HG03432 (cell line): ENCODE measurements at regions not wholly inside any gene's neighbourhood (a gene's known extent, or its start where the extent isn't known, plus 50 kb on each side); places are given as distances from the start of the nearest gene placed in this dataset.
"Not testable (repeated sequence)": the region's sequence is repeated elsewhere in the genome, so short reads cannot be mapped to it uniquely, and the experiment has no call there.

ENCODE experiments used
- ATAC-seq: cut with Tn5 transposase; IDR thresholded peaks from one replicate; pipeline ENCODE4 v1.9.1; 2021; ENCODE audit warnings: mild to moderate bottlenecking, moderate library complexity; ENCODE audit not compliant: unreplicated experiment

DNA sequence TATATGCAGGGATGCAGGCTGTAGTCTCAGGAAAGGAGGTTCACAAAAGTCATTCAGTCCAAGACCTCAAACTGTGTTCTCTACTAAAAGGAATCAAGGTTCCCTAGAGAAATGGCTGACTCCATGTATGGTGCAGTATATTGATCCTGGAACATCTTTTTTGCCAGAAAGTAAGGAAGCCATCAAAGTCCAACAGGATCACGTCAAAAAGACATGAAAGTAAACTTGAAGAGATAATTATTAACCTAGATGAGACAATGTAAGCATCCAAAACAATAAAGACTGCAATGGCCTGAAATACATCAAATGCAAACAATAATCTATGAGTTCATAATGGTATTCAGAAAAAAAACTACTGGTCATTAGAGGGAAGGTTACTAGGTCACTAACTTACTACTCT is 115.6 kb upstream of the FABP2 start:
- ATAC-seq = not testable (repeated sequence)

GRCh38 chr4:119408561-119409224 is 86.8 kb upstream of the FABP2 start:
- ATAC-seq = not testable (repeated sequence)

DNA sequence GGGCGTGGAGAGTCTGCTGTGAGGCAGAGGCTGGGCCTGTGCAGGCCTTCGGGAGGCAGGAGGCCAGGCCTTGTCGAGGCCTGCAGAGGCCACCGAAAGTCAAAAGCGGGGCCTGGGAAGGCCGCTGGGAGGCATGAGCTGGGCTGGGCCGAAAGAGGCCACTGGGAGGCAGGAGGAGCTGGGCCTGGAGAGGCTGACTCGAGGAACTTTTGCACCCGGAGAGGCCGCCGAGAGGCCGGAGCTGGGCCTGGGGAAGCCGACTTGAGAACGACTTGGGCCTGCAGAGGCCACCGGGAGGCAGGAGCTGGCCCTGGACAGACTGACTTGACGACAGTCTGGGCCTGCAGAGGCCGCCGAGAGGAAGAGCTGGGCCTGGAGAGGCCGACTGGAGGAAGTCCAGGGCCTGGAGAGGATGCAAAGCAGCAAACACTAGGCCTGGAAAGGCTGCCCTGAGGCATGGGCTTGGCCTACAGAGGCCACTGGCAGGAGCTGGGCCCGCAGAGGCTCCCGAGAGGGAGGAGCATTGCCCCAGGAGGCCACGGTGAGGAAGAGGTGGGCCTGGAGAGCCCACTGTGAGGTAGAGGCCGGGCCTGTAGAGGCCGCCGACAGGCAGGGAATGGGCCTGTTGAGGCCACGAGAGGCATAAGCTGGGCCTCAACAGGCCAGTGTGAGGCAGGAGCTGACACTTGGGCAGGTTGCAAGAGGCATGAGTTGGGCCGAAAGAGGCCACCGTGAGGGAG is 85.0 kb upstream of the FABP2 start:
- ATAC-seq = not testable (repeated sequence)

GRCh38 chr4:119406041-119406440 is 84.1 kb upstream of the FABP2 start:
- not testable (repeated sequence) for ATAC-seq

GRCh38 chr4:119402322-119403308 is 80.7 kb upstream of the FABP2 start:
- ATAC-seq = peak; percentile 90

- ATAC-seq = not testable (repeated sequence)
Measured at GRCh38 chr4:119395701-119396100, 73.8 kb upstream of the FABP2 start.

GRCh38 chr4:119394826-119395225 is 72.9 kb upstream of the FABP2 start:
- ATAC-seq = no peak

DNA sequence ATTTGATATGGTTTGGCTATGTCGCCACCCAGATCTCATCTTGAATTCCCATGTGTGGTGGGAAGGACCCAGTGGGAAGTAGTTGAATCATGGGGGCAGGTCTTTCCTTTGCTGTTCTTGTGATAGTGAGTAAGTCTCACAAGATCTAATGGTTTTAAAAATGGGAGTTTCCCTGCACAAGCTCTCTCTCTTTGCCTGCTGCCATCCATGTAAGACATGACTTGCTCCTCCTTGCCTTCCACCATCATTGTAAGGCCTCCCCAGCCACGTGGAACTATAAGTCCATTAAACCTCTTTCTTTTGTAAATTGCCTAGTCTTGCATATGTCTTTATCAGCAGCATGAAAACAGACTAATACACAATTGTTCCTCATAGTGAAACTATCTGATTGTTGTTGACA is 66.9 kb upstream of the FABP2 start:
- ATAC-seq = not testable (repeated sequence)

- ATAC-seq = not testable (repeated sequence)
Measured at GRCh38 chr4:119374616-119375015, 52.7 kb upstream of the FABP2 start.

GRCh38 chr4:119372316-119373062 is 50.6 kb upstream of the FABP2 start:
- not testable (repeated sequence) for ATAC-seq
